ENCODE measurements at regions not wholly inside any gene's neighbourhood (a gene's known extent, or its start where the extent isn't known, plus 50 kb on each side); places are given as distances from the start of the nearest gene placed in this dataset.

DNA sequence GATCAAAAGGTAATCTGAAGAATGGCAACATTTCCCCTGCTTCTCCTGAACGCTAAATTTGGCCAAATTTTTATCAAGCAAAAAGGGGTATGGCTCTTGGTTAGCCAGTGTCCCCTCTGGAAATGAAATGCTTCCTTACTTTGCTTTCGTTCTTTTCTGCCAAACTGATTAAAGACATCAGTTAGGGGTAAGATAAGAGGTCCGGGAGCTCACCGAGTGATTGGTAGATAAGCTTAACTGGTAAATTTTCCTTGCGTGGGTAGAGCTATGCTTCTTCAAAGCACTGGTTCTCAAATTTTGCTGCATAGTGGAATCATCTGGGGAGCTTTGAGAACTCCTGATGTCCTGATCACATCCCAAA, 62.7 kb upstream of the MAPRE2 start:
- no peak for DNase-seq

DNA sequence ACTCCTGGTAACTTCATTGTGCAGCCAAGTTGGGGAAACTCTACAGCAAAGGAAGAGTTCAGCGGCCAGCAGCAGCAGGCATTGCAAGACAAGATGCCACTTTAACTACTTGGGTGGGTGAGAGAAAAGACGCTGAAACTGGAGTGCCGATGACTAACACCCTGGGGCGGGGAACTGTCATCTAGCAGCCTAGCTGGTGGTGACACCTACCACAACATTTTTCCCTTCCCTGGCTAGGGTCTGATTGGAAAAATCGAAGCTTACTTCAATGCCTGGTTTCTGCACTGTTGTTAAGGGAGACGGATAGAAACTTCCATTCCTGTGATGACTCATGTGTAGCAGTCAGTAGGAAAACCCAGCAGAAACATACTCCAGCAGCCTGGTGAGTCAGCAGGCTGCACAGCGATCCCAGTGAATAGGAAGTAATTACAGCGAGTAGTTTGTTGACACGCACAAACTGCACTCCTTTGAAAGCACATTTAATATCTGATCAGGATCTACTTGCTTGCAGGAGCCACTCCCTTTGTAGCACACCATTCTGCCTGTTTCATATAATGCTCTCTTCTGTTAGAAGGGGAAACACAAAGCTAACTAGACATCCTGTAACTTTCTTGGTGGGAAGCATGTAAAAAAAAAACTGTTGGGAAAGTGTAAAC, 62.1 kb upstream of the MAPRE2 start:
- peak; percentile 60 for DNase-seq

DNA sequence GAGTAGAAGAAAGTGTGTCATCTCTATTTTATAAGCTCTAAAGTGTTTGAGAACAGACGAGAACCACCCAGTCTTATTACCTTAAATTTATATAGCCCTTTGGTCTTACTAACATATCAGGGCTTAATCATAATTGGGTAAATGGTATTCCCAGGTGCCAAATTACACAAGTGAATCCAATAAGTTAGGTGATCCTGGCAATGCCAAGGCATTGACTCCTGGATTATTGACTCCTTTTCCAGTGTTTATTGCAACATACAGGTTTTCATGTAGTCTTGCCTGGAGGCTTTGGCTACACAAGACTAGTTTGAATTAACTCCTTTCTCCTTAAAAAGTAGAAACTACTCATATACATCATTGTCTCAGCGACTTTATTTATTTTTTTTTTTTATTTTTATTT, 59.7 kb upstream of the MAPRE2 start:
- no peak for DNase-seq

DNA sequence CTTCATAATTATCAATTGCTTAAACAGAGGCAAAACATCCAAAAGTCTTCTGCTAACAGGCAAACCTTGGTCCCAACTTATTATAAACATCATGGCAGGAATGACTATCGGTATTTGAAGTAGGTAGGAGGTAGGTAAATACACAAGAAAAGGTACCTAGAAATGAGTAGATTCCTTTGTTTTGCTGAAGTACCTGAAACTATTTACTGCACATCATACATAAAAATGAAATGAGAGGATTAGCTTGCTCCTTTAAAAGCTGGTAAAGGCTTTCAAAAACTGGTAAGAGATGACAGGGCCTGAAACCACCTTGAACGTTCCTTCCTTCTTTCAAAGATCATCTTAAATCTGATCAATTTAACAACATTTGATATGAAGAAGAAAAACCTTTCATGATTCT, 55.2 kb upstream of the MAPRE2 start:
- DNase-seq, result no peak

DNA sequence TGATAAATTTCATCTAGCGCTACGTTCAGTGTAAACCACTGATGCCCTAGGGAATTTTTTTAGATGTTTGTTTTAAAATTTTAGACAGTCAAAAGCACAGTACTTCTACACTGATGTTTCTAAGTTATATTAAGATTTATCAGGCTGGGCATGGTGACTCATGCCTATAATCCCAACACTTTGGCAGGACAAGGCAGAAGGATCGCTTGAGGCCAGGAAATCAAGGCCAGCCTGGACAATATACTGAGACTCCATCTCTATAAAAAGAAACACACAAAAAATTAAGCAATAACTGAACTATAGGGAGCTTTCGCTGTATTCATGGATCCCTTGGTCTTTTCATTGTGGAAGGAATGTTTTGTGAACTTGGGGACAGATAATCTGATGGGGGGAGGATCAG, 50.6 kb upstream of the MAPRE2 start:
- DNase-seq, result no peak

DNA sequence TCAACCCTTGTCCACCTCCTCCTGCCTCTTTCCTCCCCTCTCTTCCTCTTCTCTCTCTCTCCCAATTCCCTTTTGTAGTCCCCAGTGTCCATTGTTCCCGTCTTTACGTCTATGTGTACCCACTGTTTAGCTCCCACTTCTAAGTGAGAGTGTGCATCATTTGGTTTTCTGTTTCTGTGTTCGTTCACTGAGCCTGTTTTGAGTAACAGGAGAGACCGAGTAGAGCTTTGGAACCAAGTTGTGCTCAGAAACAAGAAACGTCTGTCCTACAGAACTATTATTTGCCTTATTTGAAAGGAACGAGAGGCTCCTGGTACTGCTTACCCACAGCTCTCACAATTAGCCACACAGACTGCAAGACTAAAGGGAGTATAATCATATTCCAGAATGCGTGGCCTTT, 50.1 kb upstream of the MAPRE2 start:
- no peak for DNase-seq

All from right kidney (tissue), 1 donor.